NCI-H2029 (cell line): ENCODE measurements at regions not wholly inside any gene's neighbourhood (a gene's known extent, or its start where the extent isn't known, plus 50 kb on each side); places are given as distances from the start of the nearest gene placed in this dataset.
"Not testable (repeated sequence)": the region's sequence is repeated elsewhere in the genome, so short reads cannot be mapped to it uniquely, and the experiment has no call there.

ENCODE experiments used
- DNase-seq: peaks from one replicate; lab custom pipeline; 2025; lab: John Stamatoyannopoulos, UW

- DNase-seq, result no peak
Observed at GRCh38 chr6:145274083-145274482, 461.2 kb downstream of the EPM2A start.

GRCh38 chr6:145275019-145275418, 460.3 kb downstream of the EPM2A start:
- no peak for DNase-seq

DNA sequence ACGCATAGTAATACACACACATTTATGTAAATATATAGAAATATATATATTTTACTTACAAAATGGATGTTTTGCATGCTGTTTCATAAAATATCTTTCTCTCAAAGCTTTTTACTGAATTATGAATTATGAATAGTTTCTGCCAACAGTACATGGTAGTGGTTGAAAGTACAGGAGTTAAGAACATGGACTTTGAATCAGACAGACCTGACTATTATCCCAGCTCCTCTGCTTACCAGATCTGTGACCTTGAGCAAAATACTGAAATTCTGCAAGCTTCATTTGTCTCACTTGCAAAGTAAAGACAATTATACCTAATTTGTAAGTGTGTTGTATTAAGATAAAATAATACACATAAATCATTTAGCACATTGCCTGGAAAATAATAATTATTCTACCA, 459.5 kb downstream of the EPM2A start:
- DNase-seq, result no peak

GRCh38 chr6:145276756-145277155, 458.6 kb downstream of the EPM2A start:
- no peak for DNase-seq

- DNase-seq, result no peak
Observed at GRCh38 chr6:145277358-145278086, 457.8 kb downstream of the EPM2A start.

GRCh38 chr6:145278163-145278807, 457.0 kb downstream of the EPM2A start:
- DNase-seq, result no peak

- no peak for DNase-seq
Observed at GRCh38 chr6:145279551-145279950, 455.8 kb downstream of the EPM2A start.

GRCh38 chr6:145279993-145280392, 455.3 kb downstream of the EPM2A start:
- DNase-seq, result no peak

GRCh38 chr6:145283209-145283608, 452.1 kb downstream of the EPM2A start:
- DNase-seq, result not testable (repeated sequence)

DNA sequence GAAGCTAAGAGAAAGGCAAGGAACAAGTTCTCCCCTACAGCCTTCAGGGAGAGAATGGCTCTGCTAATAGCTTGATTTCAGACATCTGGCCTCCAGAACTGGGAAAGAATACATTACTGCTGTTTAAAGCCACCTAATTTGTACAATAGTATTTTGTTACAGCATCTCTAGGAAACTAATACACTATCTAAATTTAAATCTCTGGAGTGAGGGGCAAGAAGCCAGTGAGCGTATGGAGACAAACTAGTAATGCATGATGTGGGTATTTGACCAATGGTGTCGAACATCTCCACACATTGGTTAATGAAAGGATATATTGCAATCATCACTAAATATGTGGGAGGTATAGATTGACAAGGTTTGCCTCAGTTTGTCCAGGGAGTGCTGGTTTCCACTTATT, 451.5 kb downstream of the EPM2A start:
- no peak for DNase-seq

DNA sequence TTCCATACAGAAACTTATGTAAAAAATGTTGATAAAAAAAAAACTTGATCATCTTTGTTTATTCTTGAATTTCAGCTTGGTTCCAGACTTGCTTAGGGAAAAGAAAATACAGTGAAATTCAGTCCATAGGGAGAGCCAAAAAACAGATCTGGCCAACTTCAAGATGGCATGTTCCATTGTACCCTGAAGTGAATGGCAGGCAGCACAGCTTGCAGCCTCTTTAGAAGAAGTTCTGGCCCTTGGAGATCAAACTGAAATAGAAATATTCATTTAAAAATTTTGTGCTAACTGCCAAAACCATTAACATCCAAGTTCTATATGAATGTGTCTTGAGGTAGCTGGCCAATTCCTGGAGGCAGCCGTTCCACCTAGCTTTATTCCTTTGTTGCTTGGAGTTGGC, 448.4 kb downstream of the EPM2A start:
- DNase-seq, result no peak

DNA sequence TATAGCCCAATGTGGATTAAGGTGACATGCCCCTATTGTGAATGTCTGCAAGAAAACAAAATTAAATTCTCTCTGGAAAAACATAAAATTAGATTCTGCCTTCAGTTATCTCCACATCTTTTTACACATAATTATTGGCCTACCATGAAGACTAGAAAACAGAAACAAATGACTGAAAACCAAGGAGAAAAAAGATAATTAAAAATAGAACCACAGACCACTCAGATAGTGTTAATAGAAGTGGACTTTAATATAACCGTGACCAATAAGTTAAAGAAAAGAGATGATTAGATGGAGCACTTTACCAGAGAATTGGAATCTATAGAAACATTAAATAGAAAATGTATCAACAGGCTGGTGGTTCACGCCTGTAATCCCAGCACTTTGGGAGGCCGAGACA, 445.7 kb downstream of the EPM2A start:
- DNase-seq, result no peak

DNA sequence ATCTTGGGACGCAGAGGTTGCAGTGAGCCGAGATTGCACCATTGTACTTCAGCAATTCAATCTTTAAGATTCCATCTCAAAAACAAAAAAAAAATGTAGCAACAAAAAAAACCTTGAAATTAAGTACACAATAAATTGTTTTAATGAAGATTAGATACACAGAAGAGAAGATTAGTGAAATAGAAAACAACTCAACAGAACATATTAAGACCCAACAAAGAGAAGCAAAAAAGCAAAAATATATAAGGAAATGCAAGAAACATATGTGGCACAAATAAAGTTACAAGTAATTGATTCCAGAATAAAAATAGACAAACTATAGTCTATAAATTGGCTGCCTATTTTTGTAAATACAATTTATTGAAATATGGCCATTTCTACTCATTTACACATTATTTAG, 445.2 kb downstream of the EPM2A start:
- no peak for DNase-seq

DNA sequence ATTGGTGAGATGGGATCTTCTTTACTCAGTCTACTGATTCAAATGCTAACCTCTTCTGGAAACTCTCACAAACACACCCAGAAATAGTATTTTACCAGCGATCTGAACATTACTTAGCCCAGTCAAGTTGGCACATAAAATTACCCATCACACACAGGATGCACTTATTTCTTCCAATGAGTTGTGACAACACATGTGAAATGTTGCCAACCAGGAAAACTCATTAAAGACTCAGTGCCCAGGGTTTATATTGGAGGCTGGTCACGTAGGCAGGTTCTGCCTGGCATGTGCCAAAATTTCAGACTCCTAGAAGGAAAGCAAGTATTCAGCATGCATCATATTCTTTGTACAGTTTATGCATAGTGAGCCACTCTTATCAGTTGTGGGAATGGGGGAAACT, 443.3 kb downstream of the EPM2A start:
- no peak for DNase-seq

DNA sequence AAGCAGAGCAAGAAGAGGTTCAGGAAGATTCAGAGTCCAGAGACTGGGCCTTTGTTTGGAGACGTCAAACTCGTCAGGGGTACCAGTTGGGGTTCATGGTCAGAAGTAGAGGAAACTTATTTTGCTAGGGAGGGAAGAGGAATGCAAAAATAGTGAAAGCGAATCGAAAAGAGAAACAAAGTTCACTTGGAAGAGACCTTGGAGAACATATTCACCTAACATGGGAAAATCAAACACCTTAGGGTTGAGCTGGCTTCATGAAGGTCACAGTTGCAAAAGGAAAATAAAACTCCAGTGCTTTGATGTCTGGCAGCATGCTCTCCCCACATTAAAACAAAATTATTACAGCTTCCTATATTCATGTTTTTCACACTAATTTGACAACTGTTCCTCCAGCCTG, 440.4 kb downstream of the EPM2A start:
- DNase-seq, result no peak

- no peak for DNase-seq
Observed at GRCh38 chr6:145295746-145296145, 439.6 kb downstream of the EPM2A start.

- no peak for DNase-seq
Observed at GRCh38 chr6:145305670-145306069, 429.6 kb downstream of the EPM2A start.

DNA sequence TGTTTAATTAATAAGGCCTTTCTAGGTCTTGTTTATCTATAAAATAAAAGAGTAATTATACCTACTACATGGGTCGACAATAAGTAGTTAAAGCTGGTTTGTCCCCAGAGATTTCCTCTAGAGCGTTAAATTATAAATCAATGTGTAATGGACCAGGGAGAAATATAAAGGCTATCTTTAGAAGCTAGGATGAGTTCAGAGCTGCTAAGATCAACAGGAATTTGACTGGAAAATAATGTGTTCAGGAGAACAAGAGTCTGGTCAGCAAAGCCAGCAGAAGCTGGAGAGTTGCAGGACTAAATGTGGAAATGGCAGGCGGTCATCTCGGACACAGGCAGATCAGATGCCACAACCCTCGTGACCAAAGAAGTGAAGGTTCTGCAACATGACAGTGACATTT, 428.8 kb downstream of the EPM2A start:
- no peak for DNase-seq

- no peak for DNase-seq
Observed at GRCh38 chr6:145309842-145310535, 425.3 kb downstream of the EPM2A start.

DNA sequence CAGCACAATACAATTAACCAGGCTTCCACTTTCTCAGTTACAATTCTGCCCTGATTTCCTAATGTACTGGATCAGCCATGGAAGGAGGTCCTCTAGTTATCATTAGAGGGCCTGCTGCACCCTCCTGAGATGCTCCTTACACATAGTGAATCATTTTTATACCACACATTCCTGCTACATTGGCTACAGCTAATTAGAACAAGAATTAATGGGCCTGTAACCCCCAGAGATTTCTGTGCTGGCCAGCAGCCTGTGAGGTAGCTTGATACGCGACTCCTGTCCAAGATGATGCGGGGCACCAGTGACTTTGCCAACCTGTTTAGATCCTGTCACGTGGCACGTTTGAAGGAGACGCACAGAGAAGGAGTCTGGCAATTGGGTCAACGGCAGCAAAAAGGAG, 422.8 kb downstream of the EPM2A start:
- no peak for DNase-seq

DNA sequence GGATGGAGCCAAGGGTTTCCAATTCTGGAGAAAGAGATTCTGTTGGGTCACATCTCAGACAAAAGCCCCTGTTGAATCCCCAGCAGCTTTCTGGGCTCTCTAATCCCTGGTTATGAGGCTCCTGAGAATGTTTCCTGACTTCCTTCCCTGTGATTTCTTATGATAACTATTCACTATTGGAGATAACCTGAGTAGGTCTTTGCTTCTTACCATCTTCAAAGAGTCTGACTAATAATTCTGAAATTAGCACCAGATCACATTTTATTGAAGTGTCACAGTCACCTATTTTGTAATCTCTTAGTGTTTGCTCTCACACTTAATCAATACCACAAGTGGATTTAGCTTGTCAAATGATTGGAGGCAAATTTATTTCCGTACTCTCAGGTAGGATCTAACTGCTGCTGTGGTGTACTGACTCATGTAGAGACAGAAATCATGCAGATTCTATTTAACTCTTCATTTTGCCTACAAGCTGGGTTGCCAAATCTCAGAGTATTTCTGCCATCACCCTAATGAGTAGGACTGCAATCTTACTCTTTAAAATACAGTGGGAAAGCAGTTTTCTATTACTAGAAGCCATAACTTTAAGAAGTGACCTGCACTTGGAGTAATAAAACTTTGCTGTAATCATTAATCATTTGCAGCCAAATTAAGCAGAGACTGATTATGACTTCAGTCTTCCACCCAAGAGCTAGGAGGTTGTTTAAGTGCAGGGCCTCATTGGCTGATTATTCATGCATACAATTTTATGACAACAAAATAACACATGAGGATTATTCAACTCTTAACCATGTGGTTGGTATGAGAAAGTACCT, 422.1 kb downstream of the EPM2A start:
- no peak for DNase-seq

DNA sequence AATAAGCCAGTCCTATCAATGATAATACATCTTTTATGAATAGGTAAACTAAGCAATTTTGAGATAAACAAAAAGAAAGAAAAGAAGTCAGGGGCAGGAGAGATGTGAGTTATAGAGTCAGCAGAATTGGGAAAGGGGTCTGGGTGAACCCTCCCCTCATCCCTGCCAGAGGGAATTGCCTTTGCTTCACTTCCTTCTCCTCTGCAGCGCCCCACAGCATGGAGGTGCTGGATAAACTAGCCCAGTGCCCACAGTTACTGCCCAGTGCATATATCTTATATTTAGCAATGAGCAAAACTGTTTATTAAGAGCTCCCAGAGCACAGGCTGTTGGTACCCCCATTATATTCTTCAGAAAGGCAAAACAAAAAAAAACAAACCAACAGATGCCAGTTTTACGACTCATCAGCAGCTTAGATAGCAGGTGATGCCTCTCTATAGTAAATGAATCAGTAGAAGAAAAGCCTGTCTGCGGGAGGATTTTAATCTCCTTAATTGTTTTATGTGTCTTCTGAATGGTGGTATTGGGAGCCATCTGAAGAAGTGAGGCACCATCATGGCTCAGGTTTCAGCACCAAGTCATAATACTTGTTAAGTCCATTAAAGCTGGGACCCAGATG, 419.2 kb downstream of the EPM2A start:
- DNase-seq, result no peak
